ENCODE measurements at regions not wholly inside any gene's neighbourhood (a gene's known extent, or its start where the extent isn't known, plus 50 kb on each side); places are given as distances from the start of the nearest gene placed in this dataset.
A peak's percentile ranks its signal among the peaks of the same experiment; 100 is the strongest.

- Mint-ChIP-seq H3K27ac (no peak overlapping the region), H3K4me3 (no peak overlapping the region), H3K27me3 (peaks cover 0 to 1% (median 0%) of the 10 kb centered on the region in 5 donors), H3K9me3 (peaks cover 0 to 28% (median 9%) of the 10 kb centered on the region in 9 donors), H3K4me1 (no peaks in the 10 kb centered on the region), H3K36me3 (peaks cover 0 to 5% (median 0%) of the 10 kb centered on the region in 3 donors)
- no peak for ATAC-seq
- POLR2A ChIA-PET, result no interaction called here
- DNase-seq, result no peak
Measured at GRCh38 chr18:42413870-42414269, 458.8 kb downstream of the PIK3C3 start.

DNA sequence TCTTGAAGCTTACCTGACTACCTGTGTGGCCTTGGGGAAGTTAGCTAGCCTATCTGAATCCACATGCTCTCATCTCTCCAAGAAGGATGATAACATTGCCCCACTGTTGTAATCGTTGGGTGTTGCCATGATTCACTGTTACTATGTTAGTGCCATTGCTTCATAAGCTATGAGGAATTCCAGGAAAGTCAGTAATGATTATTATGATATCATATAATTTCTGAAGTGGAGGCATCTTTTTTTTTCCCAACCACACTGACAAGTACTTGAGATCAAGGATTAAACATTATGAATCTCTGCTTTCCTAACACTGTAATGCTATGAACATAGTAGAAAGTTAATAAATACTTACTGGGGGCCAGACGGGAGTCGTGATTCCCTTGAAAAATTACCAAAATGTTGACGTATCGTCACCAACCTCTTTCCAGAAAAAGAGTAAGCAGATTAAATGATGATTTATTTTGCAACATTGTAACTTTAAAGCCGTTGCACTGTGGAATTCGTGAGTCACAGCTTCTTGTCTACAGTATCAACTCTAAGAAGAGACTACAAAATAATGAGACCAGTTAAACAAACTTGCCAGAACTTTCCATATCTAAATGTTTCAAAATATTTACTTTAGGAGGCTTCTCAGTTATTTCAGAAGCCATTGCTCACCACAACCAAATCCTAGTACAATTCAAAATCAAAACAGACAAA lies 459.9 kb downstream of the PIK3C3 start:
- no peak for DNase-seq
- H3K9me3 Mint-ChIP-seq, result peaks cover 0 to 26% (median 2%) of the 10 kb centered on the region in 9 donors
- no peaks in the 10 kb centered on the region for H3K36me3 Mint-ChIP-seq
- H3K4me1 Mint-ChIP-seq, result no peaks in the 10 kb centered on the region
- H3K27me3 Mint-ChIP-seq, result no peaks in the 10 kb centered on the region
- H3K27ac Mint-ChIP-seq, result no peak overlapping the region
- no peak for ATAC-seq
- H3K4me3 Mint-ChIP-seq, result no peak overlapping the region
- POLR2A ChIA-PET, result no interaction called here

DNA sequence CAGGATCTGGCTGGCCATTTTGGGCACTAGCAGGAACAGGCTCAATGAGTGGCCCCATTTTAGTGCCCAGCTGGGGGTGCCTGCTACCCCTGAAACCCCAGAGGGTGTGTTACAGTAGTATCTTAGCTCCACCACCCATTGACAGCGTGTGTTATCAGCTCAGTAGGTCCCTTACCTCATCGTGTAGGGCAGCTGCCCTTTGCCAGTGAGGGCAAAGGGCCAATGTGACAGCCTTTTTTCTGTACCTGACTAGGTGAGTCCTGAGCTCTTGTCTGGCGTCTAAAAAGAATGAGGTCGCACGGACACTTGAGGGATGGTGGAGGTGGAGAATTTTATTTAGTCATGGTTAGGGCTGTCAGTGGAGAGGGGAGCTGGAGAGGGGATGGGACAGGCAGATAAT lies 462.2 kb downstream of the PIK3C3 start:
- ATAC-seq (no peak), DNase-seq (no peak)
- Mint-ChIP-seq H3K4me3 (no peak overlapping the region), H3K27me3 (no peaks in the 10 kb centered on the region), H3K27ac (no peak overlapping the region), H3K9me3 (peaks cover 0 to 13% (median 3%) of the 10 kb centered on the region in 9 donors), H3K4me1 (no peaks in the 10 kb centered on the region), H3K36me3 (no peaks in the 10 kb centered on the region)
- POLR2A ChIA-PET, result no interaction called here

- H3K4me3 Mint-ChIP-seq, result no peak overlapping the region
- no peaks in the 10 kb centered on the region for H3K36me3 Mint-ChIP-seq
- no peak overlapping the region for H3K27ac Mint-ChIP-seq
- DNase-seq, result no peak
- H3K9me3 Mint-ChIP-seq, result peaks cover 0 to 8% (median 4%) of the 10 kb centered on the region in 9 donors
- no peaks in the 10 kb centered on the region for H3K4me1 Mint-ChIP-seq
- no peak for ATAC-seq
- no peaks in the 10 kb centered on the region for H3K27me3 Mint-ChIP-seq
- POLR2A ChIA-PET, result no interaction called here
Measured at GRCh38 chr18:42418121-42418520, 463.1 kb downstream of the PIK3C3 start.

- no peaks in the 10 kb centered on the region for H3K27me3 Mint-ChIP-seq
- H3K4me3 Mint-ChIP-seq, result no peak overlapping the region
- no peak for DNase-seq
- no peak overlapping the region for H3K27ac Mint-ChIP-seq
- POLR2A ChIA-PET, result no interaction called here
- H3K9me3 Mint-ChIP-seq, result peaks cover 0 to 18% (median 3%) of the 10 kb centered on the region in 9 donors
- ATAC-seq, result no peak
- H3K4me1 Mint-ChIP-seq, result no peaks in the 10 kb centered on the region
- no peaks in the 10 kb centered on the region for H3K36me3 Mint-ChIP-seq
Measured at GRCh38 chr18:42425025-42425424, 470.0 kb downstream of the PIK3C3 start.

DNA sequence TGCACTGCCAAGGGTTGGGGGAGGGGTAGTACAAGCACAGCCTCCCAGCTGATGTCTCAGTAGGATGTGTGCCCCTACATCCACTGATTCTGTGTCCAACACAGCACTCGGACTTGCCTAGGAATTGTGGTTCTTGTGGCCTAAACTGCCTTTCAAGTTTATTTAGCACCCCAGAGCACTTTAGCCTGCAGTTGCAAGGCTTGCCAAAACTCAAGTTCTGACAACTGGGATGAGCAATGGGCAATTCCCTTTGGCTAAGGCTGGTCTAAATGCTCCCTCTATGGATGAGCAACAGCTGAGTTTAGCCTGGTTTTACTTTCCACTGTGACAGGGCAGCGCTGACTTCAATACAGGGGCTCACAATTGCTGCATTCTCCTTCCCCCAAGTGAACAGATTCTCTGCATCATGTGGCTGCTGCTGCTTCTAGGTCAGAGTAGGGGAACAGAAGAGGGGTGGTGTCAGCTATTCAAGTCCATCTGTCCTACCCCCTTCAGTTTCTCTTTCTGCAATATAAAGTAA lies 471.5 kb downstream of the PIK3C3 start:
- Mint-ChIP-seq H3K27ac (no peak overlapping the region), H3K4me1 (no peaks in the 10 kb centered on the region), H3K36me3 (no peaks in the 10 kb centered on the region)

GRCh38 chr18:42429196-42429595 lies 474.2 kb downstream of the PIK3C3 start:
- Mint-ChIP-seq H3K27ac (peak overlapping the region in 1 of 10 donors; percentile 15), H3K36me3 (no peaks in the 10 kb centered on the region), H3K4me3 (no peak overlapping the region), H3K4me1 (no peaks in the 10 kb centered on the region), H3K9me3 (peaks cover 0 to 10% (median 0%) of the 10 kb centered on the region in 9 donors), H3K27me3 (no peaks in the 10 kb centered on the region)
- DNase-seq (no peak), ATAC-seq (no peak)
- POLR2A ChIA-PET, result no interaction called here

More for the DNA sequence above, 471.5 kb downstream of the PIK3C3 start:
- DNase-seq (no peak), ATAC-seq (no peak)
- Mint-ChIP-seq H3K4me3 (no peak overlapping the region), H3K9me3 (peaks cover 0 to 14% (median 0%) of the 10 kb centered on the region in 9 donors), H3K27me3 (no peaks in the 10 kb centered on the region)
- POLR2A ChIA-PET, result no interaction called here

- Mint-ChIP-seq H3K4me3 (no peak overlapping the region), H3K4me1 (no peaks in the 10 kb centered on the region), H3K9me3 (peaks cover 0 to 5% (median 0%) of the 10 kb centered on the region in 9 donors), H3K27me3 (no peaks in the 10 kb centered on the region), H3K27ac (no peak overlapping the region), H3K36me3 (no peaks in the 10 kb centered on the region)
- DNase-seq, result no peak
- no peak for ATAC-seq
- POLR2A ChIA-PET, result no interaction called here
Measured at GRCh38 chr18:42436222-42436765, 481.3 kb downstream of the PIK3C3 start.

- H3K4me3 Mint-ChIP-seq, result no peak overlapping the region
- no peak for ATAC-seq
- no peaks in the 10 kb centered on the region for H3K4me1 Mint-ChIP-seq
- POLR2A ChIA-PET, result no interaction called here
- no peak for DNase-seq
- H3K27me3 Mint-ChIP-seq, result no peaks in the 10 kb centered on the region
- peaks cover 0 to 7% (median 3%) of the 10 kb centered on the region in 9 donors for H3K9me3 Mint-ChIP-seq
- H3K36me3 Mint-ChIP-seq, result no peaks in the 10 kb centered on the region
- H3K27ac Mint-ChIP-seq, result no peak overlapping the region
Measured at GRCh38 chr18:42437001-42437400, 482.0 kb downstream of the PIK3C3 start.

DNA sequence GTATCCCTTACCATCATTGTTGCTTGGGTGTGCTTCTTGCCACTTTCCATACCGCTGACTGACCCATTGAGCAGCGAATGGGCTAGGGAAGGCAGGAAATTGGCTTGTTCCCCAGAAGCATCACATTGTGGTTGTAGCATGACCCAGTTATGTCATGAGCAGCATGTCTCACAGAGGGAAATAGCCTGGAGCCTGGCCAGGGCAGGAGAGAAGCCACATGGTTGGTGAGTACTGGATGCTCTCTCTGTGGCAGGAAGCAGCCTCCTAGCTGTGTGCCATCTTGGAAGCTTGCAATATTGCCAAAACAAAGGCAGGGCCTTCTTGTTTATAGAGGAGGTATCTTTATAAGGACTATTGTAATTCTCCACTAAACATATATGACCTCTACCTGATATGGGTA lies 482.6 kb downstream of the PIK3C3 start:
- no peak for ATAC-seq
- no peaks in the 10 kb centered on the region for H3K36me3 Mint-ChIP-seq
- H3K4me1 Mint-ChIP-seq, result no peaks in the 10 kb centered on the region
- H3K9me3 Mint-ChIP-seq, result peaks cover 0 to 10% (median 5%) of the 10 kb centered on the region in 9 donors
- H3K4me3 Mint-ChIP-seq, result no peak overlapping the region
- no peaks in the 10 kb centered on the region for H3K27me3 Mint-ChIP-seq
- no peak overlapping the region for H3K27ac Mint-ChIP-seq
- POLR2A ChIA-PET, result no interaction called here
- DNase-seq, result no peak

DNA sequence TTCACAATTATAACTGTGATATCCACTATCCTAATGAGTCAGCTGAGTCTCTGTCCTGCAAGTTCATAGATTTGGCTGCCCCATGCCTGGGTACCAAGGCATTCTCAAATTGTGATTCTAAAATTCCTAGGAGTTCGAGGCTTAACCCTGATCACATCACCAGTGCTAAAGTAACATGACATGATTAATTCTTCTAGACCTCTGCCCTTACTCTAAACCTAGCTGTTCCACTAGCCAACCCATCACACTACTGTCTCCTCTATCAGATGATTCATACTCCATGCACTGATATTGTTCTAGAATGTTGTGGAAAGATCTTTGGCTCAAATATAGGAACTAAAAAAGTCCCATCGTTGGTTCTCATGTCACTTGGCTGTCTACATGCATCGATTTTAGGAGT lies 487.6 kb downstream of the PIK3C3 start:
- DNase-seq (no peak), ATAC-seq (no peak)
- Mint-ChIP-seq H3K27ac (no peak overlapping the region), H3K27me3 (peaks cover 0 to 1% (median 0%) of the 10 kb centered on the region in 5 donors), H3K9me3 (peaks cover 7 to 25% (median 12%) of the 10 kb centered on the region in 9 donors), H3K4me3 (no peak overlapping the region), H3K36me3 (peaks cover 0 to 12% (median 0%) of the 10 kb centered on the region in 3 donors), H3K4me1 (no peaks in the 10 kb centered on the region)
- POLR2A ChIA-PET, result no interaction called here

GRCh38 chr18:42444349-42444748 lies 489.3 kb downstream of the PIK3C3 start:
- POLR2A ChIA-PET, result no interaction called here
- ATAC-seq (no peak), DNase-seq (no peak)
- H3K9me3 Mint-ChIP-seq, result peaks cover 11 to 27% (median 21%) of the 10 kb centered on the region in 9 donors
- H3K27ac Mint-ChIP-seq, result no peak overlapping the region
- H3K4me3 Mint-ChIP-seq, result no peak overlapping the region
- peaks cover 0 to 1% (median 0%) of the 10 kb centered on the region in 5 donors for H3K27me3 Mint-ChIP-seq
- H3K36me3 Mint-ChIP-seq, result peaks cover 0 to 19% (median 0%) of the 10 kb centered on the region in 3 donors
- no peaks in the 10 kb centered on the region for H3K4me1 Mint-ChIP-seq

DNA sequence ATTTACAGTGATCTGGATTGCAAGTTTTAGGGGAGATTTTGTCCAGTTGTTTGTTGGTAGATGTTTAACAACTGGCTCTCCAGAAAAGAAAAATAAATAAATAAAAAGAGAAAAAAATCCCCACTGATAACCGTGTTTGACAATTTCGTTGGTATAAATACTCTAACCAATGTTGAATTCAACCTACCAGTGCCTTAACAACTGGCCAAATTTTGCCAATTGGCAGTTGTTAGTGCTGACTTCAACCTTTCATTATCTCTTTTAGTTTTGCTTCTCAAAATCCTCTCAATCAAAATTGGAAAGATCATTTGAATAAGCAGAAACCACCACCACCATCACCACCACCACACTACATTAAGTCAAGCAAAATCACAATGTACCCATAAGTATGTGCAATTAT lies 490.3 kb downstream of the PIK3C3 start:
- no peak overlapping the region for H3K4me3 Mint-ChIP-seq
- no peak for DNase-seq
- no peak for ATAC-seq

More for the DNA sequence above, 490.3 kb downstream of the PIK3C3 start:
- H3K36me3 Mint-ChIP-seq, result peaks cover 0 to 19% (median 0%) of the 10 kb centered on the region in 3 donors
- H3K27me3 Mint-ChIP-seq, result peaks cover 0 to 1% (median 0%) of the 10 kb centered on the region in 5 donors
- POLR2A ChIA-PET, result no interaction called here
- no peaks in the 10 kb centered on the region for H3K4me1 Mint-ChIP-seq
- no peak overlapping the region for H3K27ac Mint-ChIP-seq
- H3K9me3 Mint-ChIP-seq, result peaks cover 11 to 27% (median 20%) of the 10 kb centered on the region in 9 donors
